ELR (cell line): ENCODE measurements at regions not wholly inside any gene's neighbourhood (a gene's known extent, or its start where the extent isn't known, plus 50 kb on each side); places are given as distances from the start of the nearest gene placed in this dataset.

Source experiments
- DNase-seq: peaks from one replicate; pipeline ENCODE4 v3.0.0-alpha.2; 2015; ENCODE audit warnings: low read depth

DNA sequence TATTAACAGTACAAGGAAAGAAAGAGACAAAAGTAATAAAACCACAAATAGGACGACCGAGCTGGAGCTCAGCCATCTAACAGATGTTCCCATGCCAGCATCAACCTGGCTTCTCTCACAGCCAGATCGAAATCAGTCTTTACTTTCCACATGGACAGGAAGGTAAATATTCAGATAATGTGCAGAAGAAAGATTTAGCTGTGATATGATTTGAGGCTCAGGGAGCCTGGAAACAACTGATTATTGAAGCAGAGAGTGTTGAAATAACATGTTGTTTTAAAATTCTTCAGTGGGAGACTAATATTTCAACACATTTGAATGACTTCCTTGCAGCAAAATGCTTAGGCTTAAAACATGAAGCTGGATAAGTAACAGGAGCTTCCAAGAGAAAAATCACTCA lies 546.8 kb downstream of the ETS1 start:
- DNase-seq, result no peak

DNA sequence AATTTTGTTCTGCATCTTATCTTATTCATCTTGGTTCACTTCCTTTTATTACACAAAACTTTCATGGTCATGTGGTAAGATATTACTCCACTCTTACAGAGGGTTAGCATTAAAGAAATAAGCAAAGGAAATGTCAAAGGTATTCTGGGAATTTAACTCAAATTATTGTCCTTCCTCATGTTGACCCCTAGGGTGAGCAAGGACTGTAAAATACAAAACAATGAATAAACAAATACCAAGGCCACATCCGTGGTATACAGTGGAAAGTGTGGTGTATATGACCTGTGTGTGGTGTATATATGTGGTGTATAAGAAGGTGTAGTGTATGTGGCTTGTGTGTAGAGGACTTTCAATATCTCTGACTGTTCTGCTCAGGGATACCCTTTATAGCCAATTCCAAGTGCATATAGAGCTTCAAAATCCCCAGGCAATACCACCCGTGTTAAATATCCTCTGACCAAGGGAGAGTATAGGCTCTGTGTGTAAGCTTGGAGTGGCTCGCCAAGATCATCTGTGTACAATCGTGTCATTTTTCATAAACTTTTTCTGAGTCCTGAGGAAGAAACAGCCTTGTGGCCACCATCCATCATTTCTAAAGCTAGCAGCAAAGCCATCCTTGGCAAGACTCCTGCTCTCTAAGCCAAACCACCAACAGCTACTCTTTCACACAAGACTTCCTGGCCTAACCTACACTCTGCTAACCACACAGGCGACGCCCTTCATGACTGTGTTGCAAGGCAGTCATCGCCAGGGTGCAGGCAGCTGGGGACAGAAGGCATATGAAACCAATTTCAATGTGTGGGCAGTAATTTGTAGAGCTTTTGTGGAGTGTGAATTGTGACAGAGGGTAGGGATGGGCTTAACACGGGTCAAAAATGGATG lies 548.0 kb downstream of the ETS1 start:
- DNase-seq, result peak; percentile 81

DNA sequence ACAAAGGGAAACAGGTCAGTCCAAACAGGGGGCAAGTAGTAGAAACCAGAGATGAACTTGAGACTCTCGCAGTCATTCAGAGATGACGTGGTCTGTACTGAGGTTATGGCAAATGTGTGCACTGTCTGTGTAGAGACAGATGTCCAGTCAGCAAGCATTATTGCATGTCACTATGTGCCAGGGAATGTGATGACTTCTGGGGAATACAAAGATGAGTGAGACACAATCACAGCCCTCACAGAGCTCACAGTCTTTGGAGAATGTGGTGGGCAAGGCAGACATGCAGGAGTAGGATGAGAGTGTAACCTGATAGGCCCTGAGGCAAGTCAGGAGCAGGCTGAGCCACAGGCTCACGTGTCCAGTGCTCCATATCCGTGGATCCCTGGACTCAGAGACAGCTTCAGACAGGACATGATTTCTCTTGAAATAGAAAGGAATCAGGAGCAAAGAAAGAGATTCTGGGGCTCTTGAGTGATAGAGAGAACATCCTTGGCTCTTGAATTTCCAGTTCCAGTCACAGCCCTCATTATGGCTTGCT lies 550.7 kb downstream of the ETS1 start:
- DNase-seq, result peak; percentile 41

DNA sequence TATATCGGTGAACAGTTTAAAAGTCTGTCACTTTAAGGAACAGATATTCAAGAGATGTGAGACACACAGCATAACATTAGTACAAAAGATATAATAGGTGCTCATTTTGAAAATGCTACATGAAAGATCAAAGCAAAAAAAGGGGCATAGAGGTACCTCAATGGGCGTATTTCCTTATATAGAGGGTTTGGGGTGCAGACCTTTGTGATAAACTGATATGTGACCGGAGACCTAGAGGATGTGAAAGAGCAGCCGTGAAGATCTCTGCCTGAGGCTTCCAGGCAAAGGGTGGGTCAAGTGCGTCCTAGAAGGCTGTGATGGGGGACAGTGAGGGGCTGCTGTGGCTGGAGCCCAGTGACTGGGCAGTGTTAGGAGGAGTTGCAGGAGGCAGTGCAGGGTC lies 551.4 kb downstream of the ETS1 start:
- no peak for DNase-seq

DNA sequence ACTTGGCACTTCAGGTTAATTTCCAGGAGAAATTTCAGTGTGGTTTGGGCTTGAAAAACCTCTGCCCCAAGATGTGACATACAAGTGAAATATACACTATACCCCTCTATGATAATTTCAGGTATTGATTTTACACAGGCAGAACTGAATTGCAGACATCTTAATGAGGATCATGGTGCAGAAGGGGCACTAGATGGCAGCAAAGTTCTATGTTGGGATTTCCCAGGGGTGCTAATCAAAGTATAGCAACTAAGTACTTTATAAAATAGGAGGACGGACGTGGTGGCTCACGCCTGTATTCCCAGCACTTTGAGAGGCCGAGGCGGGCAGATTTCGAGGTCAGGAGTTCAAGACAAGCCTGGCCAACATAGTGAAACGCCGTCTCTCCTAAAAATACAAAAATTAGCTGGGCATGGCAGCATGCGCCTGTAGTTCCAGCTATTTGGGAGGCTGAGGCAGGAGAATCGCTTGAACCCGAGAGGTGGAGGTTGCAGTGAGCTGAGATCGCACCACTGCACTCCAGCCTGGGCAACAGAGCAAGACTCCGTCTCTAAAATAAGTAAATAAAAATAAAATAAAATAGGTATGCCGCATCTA lies 555.7 kb downstream of the ETS1 start:
- peak; percentile 76 for DNase-seq

DNA sequence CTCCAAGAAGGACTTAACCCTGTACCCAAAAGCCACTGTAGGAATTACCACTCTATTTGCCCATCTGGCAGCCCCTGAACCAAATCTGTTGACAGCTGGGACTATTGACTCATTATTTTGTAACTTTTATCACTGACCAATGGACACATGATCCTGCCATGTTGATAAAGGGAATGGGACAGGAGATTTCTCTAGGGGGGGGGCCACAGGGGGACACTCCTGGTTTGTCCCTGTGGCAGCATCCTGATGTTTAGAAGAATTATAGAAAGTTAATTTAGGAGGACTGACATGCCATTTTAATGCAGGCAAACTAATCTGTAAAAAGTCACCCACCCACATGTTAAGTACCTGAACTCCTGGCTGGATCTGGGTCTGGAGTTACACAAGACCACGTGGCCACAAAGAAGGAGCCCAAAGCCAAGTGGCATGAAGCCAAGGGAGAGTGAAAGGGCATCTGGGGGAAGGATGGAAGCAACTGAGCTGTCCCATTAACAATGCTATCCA lies 558.1 kb downstream of the ETS1 start:
- no peak for DNase-seq

DNA sequence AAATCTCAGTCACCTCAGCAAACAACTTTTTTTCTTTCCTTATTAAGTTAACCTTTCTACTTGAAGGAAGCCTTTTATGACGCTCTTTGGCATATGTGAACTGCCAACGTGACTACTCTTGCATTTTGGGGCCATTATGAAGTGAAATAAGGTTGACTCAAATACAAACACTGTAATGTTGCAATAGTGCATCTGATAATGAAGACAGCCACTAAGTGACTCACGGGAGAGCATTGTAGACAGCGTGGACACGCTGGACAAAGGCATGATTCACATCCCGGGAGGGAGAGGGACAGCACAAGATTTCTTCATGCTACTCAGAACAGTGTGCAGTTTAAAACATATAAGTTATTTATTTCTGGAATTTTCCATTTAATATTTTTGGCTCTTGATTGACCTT lies 560.8 kb downstream of the ETS1 start:
- DNase-seq, result peak; percentile 97

DNA sequence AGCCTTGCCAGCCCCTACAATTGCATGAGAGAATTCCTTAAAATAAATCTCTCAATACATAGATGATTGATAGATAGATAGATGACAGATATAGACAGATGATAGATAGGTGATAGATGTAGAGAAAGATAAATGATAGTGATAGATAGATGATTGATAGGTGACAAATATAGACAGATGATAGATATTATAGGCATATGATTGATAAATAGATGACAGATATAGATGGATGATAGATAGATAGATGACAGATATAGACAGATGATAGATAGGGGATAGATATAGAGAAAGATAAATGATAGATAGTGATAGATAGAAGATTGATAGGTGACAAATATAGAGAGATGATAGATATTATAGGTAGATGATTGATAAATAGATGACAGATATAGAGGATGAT lies 564.6 kb downstream of the ETS1 start:
- no peak for DNase-seq

DNA sequence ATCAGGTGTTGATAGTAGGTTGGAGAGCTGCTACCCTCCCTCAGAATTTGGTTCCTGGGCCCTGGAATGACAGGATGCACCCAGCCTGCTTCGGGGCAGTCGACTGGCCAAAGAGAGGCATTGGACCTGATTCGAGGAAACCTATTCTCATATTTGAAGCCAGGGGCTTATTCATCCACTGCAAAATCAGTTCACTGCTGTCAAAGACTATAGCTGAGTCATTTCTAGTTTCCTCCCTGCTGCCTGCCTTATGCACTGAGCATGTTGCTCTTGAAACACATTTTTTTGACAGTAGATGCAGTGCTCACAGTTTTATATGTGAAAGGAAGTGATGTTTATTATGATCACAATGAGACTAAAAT lies 565.4 kb downstream of the ETS1 start:
- DNase-seq, result peak; percentile 81

DNA sequence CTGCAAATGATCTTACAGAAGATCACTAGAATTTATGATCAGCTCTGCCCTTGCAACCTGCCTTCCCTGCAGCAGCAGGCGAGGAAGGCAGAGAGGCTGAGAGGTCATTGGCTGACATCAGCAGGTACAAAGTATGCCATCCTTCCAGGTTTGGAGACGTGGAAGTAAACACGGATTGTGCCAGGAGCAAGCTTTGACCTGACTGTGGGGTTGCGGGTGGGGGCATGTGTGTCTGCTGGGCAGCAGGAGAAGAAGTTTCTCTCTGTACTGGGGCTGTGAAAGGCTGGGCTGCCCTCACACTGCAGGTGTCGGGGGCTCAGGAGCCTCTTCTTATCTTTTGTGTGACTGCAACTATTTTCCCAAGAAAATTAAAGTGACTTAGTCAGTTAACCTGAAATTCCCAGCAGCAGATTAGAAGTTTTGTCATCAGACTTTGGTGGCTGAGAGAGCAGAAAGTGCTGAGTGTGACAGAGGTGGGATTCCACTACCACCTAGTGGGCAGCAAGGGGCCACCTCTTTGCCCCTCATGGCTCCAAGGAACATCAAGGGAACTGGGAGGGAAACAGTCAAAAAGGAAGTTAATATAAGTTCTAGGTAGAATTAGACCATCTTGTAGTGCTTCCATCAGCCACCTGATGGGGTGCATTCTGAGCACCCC lies 565.9 kb downstream of the ETS1 start:
- peak; percentile 25 for DNase-seq

DNA sequence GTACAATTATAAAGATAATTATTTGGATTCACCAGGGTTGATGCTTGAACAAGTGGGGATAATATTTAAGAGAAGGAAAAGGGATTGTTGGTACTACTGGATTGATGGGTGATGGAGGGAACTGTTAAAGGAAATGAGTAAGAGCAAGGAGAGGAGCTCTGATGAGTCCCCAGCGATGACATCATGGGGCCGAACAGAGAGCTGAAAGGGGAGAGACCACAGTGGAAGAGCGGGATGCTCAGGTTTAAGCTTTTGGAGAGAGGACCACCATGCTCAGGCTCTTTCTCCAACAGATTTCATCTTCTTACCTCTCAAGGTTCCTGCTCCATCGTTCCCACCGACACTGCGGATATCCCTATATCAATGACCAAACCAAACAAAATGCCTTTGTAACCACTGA lies 568.7 kb downstream of the ETS1 start:
- DNase-seq, result peak; percentile 67

DNA sequence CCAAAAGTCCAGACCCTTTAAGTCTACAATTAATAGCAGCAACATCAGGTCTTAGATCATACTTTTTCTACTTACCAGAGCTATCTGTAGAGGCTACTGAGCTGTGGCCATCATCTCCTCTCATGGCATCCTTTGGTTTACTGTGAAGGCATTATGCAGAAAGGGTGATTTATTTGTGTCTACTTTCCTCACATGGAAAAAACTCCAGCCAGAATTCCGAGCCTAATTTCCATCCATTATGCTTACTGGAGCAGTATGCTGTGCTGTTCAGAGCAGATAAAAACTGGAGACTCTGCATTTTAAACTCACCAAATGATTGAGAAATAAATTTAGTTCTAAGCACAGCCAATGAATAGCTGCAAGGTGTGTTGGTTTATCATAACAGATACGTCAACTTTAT lies 581.8 kb downstream of the ETS1 start:
- DNase-seq, result no peak

DNA sequence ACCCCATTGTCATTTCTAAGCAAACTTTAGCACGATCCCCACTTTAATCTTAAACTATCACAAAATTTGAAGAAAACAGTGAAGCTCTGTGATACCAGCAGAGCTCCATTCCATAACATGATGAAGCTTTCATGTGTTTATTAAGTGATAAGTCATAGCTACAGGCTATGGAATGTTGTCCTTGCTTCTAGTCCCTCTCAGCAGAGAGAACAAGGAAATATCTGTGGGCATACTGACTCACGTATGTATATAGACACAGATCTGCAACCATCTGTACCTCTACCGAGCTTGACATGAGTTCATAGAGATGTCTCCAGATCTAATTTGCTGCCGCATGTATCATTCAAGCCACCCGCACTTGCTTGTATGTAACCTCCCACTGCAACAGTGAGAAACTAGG lies 588.9 kb downstream of the ETS1 start:
- DNase-seq, result peak; percentile 46

DNA sequence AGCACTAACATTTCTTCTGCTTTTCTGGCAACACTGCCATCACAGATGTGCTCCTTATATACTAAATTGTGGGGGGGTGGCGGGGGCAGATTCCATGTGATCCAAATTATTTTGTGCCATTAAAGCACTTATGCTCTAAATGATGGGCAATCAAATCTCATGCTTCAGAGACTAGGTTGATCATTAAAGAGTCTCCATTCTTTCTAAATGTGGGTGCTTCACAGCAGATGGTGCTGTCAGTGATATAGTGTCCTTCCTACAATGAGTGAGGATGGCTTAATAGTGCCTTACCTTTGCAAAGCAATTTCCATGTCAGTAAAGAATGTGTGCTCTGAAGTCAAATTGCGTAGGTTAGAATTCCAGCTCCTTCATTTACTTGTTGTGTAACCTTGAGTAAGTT lies 589.8 kb downstream of the ETS1 start:
- no peak for DNase-seq

DNA sequence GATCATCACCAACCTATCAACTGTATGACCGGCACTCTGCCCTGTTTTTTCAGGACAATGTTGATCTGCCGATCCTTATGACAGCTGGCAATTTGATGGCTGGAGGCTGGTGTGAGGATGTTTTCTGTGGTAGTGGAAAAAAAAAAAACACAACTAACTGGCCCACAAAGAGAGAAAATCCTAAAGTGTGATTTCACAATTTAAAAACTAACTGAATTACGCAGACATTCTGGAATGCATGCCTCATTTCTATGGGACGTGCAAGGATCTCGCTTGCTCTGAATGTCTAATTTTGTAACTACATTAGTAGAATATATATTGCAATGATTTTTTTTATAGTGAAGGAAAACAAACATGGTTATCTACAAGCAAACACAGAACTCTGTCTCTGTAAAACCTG lies 590.5 kb downstream of the ETS1 start:
- peak; percentile 42 for DNase-seq

DNA sequence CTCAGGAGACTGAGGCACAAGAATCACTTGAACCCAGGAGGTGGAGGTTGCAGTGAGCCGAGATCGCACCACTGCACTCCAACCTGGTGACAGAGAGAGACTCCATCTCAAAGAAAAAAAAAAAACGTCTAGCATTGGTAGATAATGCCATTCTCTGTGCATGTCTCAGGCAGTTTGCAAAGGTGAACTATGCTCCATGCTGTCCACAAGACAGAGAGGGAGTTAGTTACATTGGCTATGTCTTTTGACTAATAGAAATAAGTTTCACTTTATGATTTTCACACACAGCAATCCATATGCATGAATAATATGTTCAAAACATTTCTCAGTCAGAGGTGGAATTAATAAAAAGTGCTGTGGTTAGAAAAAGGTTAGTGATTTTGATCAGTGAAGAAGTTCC lies 591.4 kb downstream of the ETS1 start:
- peak; percentile 1 for DNase-seq

DNA sequence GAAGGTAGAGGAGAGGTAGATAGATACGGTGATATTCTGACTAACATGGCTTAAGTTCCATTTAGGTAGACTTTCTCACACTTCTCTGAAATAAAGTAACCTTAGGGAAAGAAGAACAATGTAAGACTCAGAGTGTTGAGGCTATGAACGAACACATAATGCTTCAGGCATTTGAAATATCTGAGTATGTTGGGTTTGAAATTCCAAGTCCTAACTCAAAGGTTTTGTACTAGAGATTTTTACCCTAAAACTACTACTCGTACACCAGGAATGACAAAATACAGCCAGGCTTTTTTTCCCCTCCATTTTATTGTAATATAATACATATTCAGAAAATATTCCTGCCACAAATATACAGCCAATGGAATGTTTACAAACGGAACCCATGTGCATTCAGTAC lies 592.6 kb downstream of the ETS1 start:
- DNase-seq, result peak; percentile 65

DNA sequence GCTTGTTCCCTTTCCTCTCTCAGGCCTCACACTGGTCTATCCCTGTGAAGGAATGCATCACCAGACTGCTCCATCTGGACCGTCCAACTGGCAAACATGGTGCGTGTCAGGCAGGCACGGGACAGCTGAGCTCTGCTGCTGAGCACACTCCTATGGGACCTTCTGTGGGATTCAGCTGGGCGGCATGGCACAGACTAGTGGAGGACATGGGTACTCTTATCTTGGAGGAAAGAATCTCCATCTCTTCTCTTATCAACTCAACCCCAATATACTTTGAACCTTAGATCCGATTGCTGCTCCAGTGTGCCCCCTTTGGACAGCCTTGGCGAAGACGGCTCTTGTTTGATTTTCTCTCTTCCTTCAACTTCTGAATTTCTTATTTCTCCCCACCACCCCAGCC lies 593.6 kb downstream of the ETS1 start:
- peak; percentile 3 for DNase-seq

DNA sequence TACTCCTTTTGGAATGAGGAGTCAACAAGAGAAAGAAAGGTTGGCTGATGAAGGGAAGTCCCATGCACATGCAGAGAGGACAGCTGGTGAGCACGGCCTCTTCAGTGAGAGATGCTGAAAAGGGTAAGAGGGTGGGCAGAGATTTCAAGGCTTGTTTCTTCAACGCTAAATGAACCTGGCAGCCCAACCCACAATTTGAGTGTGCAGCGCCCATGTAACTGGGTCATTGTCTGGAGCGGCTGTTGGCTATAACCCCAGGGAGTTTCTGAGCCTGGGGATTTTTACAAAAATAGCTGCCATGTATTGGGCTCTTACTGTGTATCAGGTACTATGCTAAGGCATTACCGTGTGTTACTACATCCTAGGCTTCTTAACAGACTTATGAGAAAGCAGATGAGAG lies 594.1 kb downstream of the ETS1 start:
- no peak for DNase-seq

DNA sequence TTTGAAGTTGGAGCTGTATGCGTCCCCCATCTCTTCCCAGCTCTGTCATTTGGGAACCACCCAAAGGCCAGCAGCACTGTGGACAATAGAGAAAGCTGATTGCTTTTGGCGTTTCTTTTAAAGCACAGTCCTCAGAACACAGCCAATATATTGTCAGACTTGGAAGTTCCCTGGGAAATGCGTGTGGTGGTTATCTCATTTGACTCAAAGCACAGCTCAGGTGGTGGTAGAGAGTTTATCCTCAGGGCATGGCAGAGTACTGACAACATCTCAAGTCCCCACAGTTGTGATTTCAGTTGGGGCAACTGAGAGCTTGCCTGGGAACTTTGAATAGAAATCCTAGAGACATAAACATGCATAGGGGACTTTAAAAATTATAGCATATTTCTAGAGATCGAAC lies 601.3 kb downstream of the ETS1 start:
- no peak for DNase-seq

DNA sequence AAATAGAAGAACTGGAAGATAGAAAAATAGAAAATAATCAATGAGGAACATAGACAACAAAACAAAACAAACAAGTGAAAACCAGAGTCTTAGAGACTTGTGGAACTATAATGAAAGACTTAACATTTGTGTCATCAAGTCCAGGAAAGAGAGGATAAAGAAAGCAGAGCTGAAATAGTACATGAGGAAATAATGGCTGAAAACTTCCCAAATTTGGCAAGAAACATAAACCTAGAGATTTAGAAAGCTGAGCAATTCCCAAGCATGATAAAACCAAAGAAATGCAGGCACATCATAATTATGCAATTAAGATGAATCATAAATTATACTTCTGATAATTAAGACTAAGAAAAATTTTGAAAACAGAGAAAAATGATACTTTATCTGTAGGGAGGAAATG lies 614.5 kb downstream of the ETS1 start:
- DNase-seq, result no peak

DNA sequence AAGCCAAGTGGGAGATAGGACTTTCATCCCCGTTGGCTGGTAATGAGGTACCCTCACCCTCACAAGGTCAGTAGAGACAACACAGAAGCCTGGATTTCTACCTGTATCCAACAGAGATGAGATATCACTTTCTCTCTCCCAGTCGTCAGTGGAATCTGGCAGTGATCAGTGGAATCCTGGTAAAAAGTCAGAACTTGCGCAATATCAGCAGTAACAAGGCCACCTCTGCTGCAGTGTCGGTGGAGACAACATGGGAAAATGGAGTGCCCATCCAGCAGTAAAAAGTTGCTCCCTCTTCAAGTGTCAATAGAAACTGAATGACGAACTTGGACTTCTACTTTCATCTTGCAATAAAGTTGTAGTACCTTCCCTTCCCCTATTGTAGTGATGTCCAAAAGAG lies 615.9 kb downstream of the ETS1 start:
- DNase-seq, result no peak

DNA sequence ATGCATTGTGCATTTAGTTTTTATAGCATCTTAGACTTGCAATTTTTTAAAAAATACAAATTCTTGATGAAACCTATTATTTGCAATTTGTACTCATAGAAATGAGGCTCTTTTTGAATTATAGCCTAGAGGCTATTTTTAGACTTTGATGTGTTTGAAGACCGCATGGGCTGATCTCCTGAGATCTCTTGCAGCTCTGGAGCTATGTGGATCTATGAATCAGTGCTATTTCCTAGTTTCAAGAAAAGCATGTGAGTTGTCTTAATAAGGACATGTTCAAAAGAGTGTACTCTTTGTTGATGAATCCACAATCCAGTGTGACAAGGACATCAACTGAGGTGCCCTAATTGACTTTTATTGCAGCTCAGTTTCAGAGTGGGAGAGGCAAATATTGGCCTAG lies 620.5 kb downstream of the ETS1 start:
- no peak for DNase-seq
